Stimulated activated naive CD8-positive, alpha-beta T cell treated with anti-CD3 and anti-CD28 coated beads, Interleukin-15, Interleukin-2, amounts not matched to agents 100 U/mL and 50 U/mL, for 24 hours (primary cell): ENCODE measurements at regions not wholly inside any gene's neighbourhood (a gene's known extent, or its start where the extent isn't known, plus 50 kb on each side); places are given as distances from the start of the nearest gene placed in this dataset.
A peak's percentile ranks its signal among the peaks of the same experiment; 100 is the strongest.
"Not testable (repeated sequence)": the region's sequence is repeated elsewhere in the genome, so short reads cannot be mapped to it uniquely, and the experiment has no call there.

ENCODE experiments used
- ATAC-seq: fragments of 150-1000 bp; cut with Tn5 transposase; one replicate; pipeline ENCODE4 v1.10.0; 2021
- DNase-seq: peaks from one replicate; pipeline ENCODE4 v3.0.0; 2021

DNA sequence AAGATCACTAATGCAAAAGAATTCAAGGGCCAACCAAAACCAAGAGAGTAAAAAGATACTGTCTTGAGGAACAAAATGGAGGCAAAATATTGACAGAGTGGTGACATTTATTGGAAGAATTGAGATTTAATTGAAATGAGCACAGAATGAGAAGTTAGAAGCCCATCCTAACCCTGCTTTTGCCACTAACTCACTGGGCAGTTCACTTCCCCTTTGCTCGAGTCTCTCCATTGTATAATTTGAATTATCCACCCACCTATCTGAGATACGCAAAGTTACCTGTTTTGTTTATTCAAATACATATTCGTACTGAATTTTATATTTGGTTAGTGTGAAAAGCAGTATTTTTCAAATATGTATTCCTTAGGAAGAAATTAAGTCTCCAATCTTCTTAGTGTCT lies 204.5 kb upstream of the PRDM1 start:
- no peak for DNase-seq

DNA sequence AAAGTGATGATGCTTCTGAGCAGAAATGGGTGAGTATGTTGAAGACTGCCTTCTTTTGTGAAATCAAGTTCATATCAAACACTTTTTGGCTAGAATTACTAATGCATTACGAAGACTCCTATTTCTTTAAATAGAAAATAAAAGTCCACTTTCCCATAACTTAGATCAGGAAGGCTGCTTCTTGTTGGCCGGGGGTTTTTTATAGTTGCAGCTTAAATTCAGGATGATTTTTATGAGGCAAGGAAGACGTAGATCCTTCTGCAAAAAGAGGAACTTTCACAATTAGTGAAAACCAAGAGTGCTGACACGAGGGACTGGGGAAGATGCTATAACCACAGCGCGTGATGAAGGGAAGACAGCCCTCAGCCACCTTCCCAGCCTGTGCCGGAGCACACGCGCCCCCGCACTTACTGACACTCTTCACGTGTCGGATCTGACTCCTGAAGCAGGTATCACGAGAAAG lies 206.1 kb upstream of the PRDM1 start:
- DNase-seq (peak; percentile 37), ATAC-seq (peak; percentile 50)

More for the DNA sequence above, 204.5 kb upstream of the PRDM1 start:
- ATAC-seq = no peak

DNA sequence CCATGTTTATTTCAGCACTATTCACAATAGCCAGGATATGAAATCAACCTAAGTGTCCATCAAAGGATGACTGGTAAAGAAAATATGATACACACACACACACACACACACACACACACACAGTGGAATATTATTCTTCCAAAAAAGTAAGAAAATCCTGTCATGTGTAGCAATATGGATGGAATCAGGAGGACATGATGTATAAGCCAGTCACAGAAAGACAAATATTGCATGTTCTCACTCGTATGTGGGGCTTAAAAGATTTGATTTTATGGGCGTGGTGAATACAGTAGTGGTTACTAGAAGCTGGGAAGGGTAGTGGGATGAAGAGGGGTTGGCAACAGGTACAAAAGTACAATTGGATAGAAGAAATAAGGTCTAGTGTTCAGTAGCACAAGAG lies 207.0 kb upstream of the PRDM1 start:
- DNase-seq = no peak
- ATAC-seq = no peak

DNA sequence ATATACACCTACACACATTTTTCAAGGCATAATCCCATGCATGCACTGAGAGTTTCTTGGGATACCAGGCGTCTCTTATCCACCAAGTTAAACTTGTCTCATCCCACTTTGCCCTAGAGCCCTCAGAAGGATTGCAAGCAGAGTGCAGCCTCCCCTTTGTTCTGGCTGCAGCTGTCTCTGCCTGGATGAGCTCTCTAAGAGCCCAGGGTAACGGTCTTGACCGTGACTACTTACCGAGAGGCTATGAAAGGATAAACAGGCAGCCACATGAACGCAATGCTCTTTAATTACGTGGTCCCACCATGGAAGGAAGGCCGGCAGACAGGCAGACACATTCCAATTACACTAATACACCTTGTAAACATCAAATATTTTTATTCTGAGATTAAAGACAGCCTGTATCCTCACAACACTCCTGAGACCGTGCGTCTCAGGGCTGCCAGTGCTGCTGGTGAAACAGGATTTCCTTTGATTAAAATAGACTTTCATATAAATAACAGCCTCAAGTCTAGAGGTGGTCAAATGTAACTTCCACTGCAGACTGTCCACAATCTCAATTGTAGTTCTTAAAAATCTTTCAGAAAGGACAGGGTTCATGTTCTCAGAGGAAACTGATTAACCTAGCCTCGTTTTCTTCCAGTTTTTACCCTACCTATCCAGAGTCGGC lies 210.0 kb upstream of the PRDM1 start:
- DNase-seq = no peak
- no peak for ATAC-seq

DNA sequence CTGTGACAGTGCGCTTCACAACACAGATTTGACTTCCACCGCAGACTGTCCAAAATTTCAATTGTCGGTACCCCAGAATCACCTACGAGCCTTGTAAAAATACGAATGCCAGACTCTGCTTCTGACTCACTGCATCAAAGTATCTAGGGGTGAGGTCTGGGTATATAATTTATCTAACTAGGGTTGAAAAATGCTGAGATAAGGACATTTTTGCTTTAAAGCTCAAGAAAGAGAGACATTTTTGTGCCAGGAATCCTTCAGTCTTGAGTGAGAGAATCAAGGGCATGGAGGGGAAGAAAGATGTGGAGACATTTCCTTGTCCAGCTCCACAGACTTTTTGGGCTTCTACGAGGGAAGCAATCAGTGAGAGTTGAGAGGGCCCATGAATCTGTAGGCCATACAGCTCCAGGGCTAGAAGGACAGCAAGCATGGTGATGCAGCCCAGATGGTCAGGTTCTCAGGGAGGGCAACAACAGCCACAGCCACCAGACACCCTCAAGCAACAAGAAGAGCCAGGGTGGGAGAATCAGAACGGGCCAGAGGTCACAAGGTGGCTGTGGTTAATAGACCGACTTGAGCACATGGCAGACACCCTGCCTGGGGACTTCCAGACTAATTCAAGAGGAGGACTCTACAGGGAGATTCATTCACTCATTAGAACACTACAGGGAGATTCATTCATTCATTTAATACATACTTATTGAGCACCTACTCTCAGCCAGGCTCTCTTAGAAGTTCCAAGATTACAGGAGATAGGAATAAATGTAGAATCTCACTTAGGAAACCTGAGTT lies 211.1 kb upstream of the PRDM1 start:
- no peak for DNase-seq
- ATAC-seq = no peak

DNA sequence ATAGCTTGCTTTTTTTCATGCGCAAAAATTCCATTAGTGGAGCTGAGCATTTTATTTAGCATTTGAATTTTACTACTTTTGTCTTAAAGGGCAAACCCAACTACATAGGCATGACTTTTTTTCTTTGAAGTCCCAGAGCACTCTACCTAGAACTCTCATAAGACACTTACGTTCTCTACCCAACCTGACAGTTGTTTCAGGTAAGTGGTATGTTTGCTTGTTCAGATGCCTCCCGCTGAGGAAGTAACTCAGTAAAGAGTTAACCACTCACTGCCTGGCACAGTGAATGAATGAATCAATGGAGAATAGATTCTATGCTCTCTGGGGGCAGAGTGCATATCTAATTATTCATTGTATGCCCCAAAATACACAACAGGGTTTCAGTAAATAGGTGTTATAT lies 212.3 kb upstream of the PRDM1 start:
- ATAC-seq = no peak
- DNase-seq = no peak

DNA sequence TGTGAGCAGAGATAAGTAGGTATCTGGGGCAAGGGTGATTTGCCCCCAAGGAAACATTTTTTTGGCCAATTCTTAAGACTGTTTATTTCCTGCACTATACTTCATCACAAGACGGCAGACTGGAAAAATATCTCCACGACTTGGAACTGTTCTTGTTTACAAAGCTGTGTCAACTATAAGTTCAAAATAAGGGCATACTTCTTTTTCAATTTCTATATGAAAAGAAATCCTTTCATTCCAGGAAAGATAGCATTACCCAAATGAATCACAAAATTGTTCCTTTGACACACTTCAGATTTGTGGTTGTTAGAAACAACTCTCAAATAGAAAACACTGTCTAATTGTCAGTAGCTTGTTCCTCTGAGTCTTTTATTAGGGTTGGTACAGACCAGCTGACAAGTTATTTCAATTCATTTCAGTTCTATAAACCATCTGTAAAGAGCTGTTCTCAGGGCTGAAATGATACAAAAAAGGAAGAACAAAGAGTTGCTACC lies 212.9 kb upstream of the PRDM1 start:
- DNase-seq = no peak
- ATAC-seq = no peak

DNA sequence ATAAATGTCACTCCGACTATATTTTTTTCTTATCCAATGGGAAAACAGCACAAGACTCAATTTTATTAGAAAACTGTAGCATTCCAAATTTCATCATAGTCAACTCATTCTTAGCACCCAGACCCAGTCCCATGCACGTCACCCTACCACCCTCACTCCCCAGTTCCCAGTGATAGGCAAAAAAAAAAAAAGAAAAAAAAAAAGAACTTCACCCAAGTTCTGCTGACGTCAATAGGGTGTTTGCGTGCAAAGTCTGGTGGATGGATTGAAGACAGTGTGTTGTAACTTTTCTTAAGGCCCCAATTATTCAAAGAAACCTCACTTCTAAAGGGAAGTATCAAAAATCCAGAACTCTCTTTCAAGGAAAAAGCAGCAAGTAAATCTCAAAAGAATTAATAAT lies 213.9 kb upstream of the PRDM1 start:
- ATAC-seq = no peak
- DNase-seq = no peak

DNA sequence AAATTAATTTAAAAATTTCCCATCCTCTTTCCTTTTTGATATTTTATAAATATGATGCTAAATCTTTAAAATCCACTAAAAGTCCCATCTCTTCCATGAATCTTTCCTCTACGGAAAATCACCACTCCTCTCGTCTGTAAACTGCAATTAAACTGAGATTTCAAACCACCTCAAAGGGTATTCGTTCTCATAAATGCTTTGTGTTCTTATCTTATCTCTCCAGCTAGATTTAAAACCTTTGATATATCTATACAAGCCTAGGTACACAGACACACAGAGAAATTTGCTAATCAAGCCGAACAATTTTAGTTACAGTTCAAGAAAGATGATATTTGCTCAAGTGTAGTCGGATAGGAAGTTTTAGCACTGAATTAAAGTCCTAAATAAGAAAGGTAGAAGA lies 214.6 kb upstream of the PRDM1 start:
- DNase-seq (no peak), ATAC-seq (no peak)

DNA sequence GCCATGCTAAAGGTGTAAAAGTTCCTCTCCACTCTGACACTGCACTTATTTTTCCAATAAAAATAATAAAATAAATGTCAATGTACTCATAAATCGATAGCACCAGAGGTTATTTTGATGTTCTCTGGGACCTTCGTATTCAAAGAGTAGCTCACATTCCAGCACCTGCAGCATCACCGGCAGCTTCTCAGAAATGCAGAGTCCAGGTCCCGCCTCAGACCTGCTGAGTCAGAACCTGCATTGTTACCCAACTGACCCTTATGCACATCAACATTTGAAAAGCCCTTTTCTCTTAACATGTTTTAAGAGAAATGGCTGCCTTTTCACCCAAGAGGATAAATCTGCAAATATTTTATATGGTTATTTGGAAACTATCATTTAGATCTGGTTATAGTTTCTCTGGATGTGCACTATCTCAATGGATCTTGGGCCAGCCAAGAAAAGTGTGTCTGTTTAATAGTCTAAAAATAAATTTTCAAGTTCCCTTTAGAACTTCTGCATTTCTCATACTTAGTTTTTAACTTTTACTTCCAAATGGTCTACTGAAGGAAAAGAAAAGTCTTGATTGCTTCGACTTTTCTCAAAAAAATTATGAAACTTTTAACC lies 216.2 kb upstream of the PRDM1 start:
- DNase-seq (no peak), ATAC-seq (no peak)

DNA sequence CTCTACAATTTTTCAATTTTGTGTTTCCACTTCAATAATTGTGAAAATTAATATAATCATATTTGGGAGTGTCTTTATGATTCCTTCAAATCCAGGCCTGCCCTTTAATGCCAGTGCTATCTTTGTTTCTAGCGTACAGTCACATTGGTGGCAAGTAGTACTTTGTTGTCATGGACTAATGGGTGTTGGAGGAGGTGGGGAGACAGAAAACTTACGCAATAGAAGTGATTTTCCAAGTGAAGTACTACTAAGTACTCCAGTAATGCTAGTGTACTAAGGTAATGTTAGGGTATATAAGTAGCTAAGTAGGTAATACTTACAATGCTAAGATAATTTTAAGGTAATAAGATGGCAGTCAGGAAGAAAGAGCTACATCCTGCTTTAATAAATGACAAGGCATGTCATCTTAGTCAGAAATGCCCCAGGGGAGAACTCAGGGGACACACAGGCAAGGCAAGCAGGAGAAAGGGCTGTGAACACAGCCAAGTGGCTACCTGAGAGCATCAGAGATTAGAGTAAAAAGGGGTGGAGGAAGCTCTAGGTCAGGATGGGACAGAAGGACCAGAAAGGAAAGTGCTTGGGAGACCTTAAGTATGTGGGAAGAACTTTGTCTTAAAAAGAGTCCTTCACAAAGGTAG lies 217.2 kb upstream of the PRDM1 start:
- DNase-seq (no peak), ATAC-seq (no peak)

DNA sequence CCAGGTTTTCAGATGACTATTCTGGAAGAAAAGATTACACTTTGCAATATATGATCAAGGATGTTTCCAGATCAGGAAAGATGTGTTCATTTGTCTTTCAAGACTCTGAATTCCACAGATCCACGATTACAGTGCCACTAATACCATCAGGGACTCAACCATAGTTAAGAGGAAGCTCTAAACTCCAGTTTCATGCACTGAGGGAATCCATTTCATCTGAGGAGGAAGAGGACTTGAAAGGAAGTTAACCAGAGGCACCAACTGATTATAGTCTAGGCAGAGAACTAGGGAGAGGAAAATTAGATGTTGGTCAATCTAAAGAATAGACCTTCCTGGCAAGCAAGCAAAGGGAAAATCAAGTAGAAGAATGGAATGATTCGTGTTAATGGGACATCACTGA lies 218.3 kb upstream of the PRDM1 start:
- no peak for DNase-seq
- ATAC-seq = no peak

DNA sequence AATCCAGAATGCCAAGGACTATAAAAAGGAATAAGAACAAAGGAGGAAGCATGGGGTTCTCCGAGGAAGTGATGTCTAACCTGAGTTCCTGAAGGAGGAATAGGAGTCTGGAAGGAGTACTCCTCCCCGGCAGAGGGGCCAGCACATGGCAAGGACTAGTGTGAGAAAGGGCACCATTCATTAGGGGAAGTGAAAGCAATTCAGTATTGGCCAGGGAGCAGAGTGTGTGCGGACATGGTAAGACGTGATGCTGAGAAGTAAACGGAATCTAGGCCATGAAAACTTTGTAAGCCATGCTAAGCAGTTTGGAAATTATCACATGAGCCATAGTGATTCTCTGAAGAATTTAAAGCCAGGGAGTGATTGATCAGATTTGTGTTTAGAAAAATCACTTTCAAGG lies 218.9 kb upstream of the PRDM1 start:
- ATAC-seq = no peak
- DNase-seq = no peak

DNA sequence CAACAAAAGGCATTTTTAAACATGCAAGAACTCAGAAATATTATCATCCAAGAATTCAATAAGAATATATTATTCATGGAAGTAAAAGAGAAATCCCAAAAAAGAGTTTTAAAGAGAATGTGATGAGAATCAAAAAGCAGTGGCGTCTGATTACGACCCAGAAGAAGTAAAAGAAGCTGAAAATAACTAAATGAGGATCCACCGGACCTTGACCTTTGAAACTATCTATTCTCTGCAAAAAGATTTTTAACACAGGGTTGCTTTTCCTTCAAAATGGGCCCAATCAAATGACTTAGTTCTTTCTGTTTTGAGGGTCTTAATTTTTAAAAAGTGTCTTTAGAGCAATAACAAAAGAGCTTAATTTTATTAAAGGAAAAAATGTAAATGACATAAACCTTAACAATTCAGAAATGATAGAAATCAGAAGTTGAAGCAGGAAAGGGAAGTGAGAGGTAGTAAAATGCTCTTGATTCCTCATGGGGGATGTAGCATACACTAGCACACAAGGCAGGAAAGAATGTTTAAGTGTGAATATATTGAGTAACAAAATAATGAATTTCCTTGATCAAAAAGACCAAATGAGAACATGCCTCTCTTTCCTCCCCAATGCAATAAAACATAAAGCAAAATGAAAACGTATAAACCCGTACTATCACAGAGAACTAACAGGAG lies 223.1 kb upstream of the PRDM1 start:
- DNase-seq (no peak), ATAC-seq (no peak)

DNA sequence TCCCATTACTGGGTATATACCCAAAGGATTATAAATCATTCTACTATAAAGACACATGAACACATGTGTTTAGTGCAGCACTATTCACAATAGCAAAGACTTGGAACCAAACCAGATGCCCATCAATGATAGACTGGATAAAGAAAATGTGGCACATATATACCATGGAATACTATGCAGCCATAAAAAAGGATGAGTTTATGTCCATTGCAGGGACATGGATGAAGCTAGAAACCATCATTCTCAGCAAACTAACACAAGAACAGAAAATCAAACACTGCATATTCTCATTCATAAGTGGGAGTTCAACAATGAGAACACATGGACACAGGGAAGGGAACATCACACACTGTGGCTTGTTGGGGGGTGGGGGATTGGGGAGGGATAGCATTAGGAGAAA lies 225.2 kb upstream of the PRDM1 start:
- not testable (repeated sequence) for ATAC-seq, DNase-seq

DNA sequence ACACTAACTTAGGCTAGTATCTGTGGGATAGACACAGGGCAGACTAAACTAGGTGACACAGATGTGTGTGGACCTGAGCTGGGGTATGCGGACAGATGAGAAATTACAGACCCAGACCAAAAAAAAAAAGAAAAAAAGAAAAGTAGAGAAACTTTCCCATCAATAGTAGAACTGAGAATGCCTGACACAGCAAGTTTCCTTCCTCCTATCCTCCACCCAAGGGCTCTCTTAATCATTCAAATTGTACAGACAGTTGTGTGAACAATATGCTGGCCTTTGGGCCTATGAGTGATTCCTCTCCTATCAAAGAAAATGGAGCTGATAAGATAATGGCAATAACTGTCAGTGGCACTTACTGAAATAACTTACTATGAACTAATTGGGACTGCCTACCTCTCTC lies 226.7 kb upstream of the PRDM1 start:
- no peak for DNase-seq
- no peak for ATAC-seq

DNA sequence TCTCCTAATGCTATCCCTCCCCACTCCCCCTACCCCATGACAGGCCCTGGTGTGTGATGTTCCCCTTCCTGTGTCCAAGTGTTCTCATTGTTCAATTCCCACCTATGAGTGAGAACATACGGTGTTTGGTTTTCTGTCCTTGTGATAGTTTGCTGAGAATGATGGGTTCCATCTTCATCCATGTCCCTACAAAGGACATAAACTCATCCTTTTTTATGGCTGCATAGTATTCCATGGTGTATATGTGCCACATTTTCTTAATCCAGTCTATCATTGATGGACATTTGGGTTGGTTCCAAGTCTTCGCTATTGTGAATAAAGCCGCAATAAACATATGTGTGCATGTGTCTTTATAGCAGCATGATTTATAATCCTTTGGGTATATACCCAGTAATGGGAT lies 227.5 kb upstream of the PRDM1 start:
- not testable (repeated sequence) for ATAC-seq, DNase-seq

DNA sequence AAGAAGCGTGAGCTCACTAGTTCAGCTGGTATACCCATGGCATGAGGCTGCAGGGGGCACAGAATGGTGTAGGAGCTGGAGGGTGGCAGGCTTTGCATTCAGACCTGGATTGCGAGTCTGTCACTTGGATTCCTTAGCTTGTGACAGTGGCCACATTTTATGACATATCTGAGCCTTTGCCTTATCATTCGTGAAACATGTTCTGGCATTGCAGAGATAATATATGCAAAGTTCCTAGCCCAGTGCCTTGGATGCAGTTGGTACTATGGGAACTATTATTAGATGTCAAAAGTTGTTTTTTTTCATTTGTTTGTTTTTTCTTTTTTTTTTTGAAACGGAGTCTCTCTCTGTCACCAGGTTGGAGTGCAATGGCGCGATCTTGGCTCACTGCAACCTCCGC lies 230.7 kb upstream of the PRDM1 start:
- DNase-seq (no peak), ATAC-seq (no peak)

DNA sequence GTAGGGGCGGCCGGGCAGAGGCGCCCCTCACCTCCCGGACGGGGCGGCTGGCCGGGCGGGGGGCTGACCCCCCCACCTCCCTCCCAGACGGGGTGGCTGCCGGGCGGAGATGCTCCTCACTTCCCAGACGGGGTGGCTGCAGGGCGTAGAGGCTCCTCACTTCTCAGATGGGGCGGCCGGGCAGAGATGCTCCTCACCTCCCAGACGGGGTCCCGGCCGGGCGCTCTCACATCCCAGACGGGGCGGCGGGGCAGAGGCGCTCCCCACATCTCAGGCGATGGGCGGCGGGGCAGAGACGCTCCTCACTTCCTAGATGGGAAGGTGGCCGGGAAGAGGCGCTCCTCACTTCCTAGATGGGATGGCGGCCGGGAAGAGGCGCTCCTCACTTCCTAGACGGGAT lies 232.2 kb upstream of the PRDM1 start:
- not testable (repeated sequence) for DNase-seq, ATAC-seq

DNA sequence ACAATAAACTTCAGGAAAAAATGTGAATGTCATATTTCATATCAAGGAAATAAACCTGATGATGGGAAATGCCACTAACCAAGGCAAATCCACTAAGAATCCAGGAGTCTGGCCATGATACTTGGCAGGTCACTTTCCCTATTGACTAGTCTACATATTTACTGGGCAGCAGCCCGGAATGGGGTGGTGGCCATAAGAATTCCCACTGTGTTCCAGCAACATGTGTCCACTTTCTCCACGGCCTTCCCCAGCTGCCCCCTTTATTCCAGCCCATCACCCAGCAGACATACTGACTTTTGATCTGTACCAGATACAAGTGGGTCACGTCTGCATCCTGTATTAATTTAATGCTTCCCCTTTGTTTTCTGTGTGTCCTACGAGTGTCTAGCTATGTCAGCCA lies 234.5 kb upstream of the PRDM1 start:
- DNase-seq (no peak), ATAC-seq (no peak)

DNA sequence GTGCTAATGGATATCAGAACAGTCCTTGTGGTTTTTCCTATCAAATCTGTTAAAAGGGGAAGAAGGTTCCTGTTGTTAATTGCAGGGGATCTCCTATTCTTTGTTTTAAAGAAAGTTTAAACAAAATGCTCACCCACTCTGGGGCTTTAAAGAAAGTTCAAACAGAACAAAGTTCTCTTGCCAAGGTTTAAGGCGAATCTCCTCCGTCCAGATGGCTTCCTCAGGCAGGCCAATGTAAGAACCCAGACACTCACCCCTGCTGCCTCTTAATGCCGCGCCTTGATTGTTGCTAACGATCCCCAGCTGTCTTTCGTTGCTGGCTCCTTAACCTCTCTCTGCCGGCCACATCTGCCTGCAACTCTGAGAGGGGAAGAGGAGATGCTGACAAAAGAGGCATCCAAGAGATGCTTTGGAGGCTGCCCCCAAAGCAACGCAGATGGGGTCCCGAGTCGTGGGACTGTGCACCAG lies 235.0 kb upstream of the PRDM1 start:
- ATAC-seq (no peak), DNase-seq (no peak)
